ENCODE measurements at regions not wholly inside any gene's neighbourhood (a gene's known extent, or its start where the extent isn't known, plus 50 kb on each side); places are given as distances from the start of the nearest gene placed in this dataset.

DNA sequence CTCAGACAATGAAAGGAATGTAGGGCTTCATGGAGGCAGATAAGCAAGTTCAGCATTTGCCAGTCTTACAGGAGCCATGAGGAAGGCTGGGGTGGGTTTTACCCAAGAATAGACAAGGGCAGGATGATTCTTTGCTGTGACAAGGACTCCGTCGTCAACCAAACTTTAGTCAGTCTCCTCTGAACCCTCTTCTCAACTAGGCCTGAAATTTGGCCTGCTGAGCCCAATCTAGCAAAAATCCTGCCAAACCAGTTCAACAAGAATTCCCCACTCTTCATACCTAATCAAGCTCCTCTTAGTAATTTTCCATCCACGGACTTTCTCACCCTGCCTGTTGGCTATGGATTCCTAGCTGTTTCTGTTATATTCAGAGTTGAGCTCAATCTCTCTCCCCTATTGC is 280.5 kb downstream of the TBL1XR1 start:
- no peak overlapping the region for H3K4me3 ChIP-seq (replicated peaks in 1 of 2; ENCODE audit: low read depth in 2 of 2, low read length in 2 of 2)
- DNase-seq (ENCODE audit: low read depth in 2 of 2) = no peak
- TF ChIP-seq, protein P1, sequence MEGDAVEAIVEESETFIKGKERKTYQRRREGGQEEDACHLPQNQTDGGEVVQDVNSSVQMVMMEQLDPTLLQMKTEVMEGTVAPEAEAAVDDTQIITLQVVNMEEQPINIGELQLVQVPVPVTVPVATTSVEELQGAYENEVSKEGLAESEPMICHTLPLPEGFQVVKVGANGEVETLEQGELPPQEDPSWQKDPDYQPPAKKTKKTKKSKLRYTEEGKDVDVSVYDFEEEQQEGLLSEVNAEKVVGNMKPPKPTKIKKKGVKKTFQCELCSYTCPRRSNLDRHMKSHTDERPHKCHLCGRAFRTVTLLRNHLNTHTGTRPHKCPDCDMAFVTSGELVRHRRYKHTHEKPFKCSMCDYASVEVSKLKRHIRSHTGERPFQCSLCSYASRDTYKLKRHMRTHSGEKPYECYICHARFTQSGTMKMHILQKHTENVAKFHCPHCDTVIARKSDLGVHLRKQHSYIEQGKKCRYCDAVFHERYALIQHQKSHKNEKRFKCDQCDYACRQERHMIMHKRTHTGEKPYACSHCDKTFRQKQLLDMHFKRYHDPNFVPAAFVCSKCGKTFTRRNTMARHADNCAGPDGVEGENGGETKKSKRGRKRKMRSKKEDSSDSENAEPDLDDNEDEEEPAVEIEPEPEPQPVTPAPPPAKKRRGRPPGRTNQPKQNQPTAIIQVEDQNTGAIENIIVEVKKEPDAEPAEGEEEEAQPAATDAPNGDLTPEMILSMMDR (IDR thresholded peaks at IDR 0.05; ENCODE audit: low read depth, low read length) = no peak

DNA sequence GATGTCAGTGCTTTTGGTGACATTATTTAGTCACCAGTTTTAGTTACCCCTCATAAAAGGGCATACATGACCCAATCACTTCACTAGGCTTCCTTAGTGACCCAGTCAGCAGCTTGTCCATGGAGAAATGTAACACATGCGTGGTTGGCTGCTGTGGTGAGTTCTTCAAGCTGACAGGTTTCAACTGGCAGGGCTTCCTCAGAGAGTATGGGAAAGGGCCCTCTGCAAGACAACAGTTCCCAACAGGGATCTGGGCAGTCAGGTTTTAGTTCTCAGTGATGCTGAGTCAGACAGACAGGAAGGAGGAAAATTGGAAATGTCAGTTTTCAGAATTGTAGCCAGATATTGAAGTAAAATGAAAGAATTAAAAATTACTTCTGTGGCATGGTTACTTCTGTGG is 282.5 kb downstream of the TBL1XR1 start:
- TF ChIP-seq, protein P1 (IDR thresholded peaks at IDR 0.05; ENCODE audit: low read depth, low read length) = no peak
- peak in 1 of 2 donors; percentile 8 for DNase-seq (ENCODE audit: low read depth in 2 of 2)
- H3K4me3 ChIP-seq (replicated peaks in 1 of 2; ENCODE audit: low read depth in 2 of 2, low read length in 2 of 2) = no peak overlapping the region

DNA sequence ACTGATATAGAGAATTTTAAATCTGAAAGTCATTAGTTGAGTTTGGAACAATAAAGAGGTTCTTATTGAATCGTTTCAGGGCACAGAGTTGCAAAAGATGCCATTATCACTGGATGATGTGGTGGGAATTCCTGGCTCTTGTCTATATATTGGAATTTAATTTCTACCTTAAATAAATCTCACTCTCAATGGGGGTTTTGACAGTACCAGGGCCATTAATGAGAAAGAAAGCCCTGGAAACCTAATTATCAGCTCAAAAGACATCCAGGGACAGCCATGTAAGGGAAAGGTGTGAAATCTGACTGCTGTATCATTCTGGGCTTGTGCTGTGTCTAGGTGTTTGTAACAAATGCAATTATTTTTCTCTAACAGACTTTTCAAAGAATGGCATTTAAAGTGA is 285.7 kb downstream of the TBL1XR1 start:
- DNase-seq (ENCODE audit: low read depth in 2 of 2) = no peak
- TF ChIP-seq, protein P1 (IDR thresholded peaks at IDR 0.05; ENCODE audit: low read depth, low read length) = no peak
- no peak overlapping the region for H3K4me3 ChIP-seq (replicated peaks in 1 of 2; ENCODE audit: low read depth in 2 of 2, low read length in 2 of 2)

DNA sequence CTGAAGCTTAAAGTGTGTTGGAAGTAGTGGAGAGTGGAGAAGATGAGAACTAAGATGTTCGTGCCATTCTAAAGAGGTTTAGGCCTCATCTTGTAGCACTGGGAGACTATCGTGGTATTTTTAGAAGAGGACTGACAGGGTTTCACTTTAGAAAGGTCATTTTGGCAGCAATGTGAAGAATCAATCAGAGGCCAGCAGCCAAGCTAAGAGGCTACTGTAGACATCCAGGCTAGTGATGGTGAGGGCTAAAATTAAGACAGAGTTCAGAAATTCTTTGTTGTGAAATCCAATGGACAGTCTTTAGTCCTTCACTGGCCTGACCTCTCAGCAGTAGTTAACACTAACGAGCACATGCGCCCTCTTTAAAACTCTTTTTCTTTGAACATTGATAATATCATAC is 288.2 kb downstream of the TBL1XR1 start:
- no peak for DNase-seq (ENCODE audit: low read depth in 2 of 2)
- H3K4me3 ChIP-seq (replicated peaks in 1 of 2; ENCODE audit: low read depth in 2 of 2, low read length in 2 of 2) = no peak overlapping the region
- TF ChIP-seq, protein P1 (IDR thresholded peaks at IDR 0.05; ENCODE audit: low read depth, low read length) = no peak

DNA sequence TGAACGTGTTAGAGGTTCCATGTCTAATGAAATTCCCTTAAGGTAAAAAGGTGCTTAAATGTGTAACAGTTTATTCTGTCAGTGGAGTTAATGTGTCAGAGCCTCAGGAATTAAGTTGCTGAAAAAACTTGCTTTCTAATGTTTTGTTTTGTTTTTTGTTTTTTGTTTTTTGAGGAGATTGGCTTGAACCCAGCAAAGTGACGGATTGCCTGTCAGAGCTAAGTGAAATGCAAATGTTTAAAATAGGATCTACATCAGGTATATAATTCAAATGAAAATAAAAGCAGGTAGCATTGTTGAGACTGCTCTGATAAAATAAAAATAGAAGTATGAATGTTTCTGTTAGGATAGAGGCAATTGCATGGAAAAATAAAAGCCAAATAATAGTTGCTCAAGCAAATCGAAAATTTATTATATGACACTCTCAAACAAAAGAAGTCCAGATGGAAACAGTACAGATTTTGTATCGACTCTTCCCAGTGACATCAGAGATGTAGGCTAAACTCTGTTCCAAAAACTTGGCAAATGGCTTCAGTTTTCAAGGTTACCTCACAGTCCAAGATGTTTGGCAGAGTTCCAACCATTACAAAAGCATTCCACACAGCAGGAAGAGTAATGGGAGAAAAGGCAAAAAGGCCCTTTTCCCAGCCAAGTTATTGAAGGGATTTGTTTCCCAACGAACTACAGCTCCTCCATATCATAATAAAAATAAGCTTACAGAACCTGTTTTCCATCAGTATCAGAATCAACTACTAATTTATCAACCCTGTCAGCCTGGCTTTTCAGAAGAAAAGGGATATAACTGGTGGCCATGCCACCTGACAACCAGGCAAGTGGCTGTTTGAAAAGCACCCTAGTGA is 291.0 kb downstream of the TBL1XR1 start:
- TF ChIP-seq, protein P1 (IDR thresholded peaks at IDR 0.05; ENCODE audit: low read depth, low read length) = no peak
- no peak overlapping the region for H3K4me3 ChIP-seq (replicated peaks in 1 of 2; ENCODE audit: low read depth in 2 of 2, low read length in 2 of 2)
- DNase-seq (ENCODE audit: low read depth in 2 of 2) = peak; percentile 70 to 85

DNA sequence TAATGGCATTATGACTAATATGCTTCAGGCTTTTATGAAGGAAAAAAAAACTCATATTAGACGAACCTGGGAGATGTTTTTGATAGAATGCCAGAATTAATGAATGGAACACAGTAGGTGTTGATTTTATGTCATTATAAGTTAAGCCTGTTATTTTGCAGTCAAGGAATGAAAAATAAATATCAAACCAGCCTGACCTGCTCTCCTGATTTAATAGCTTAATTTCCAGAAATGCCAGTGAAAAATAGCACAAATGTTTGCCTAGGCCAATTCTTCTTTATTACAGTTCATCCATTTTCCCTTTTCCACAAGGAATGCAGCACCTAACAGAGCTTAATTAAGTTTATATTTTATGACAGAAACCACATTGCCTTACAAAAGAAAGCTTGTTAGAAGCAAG is 292.0 kb downstream of the TBL1XR1 start:
- no peak overlapping the region for H3K4me3 ChIP-seq (replicated peaks in 1 of 2; ENCODE audit: low read depth in 2 of 2, low read length in 2 of 2)
- DNase-seq (ENCODE audit: low read depth in 2 of 2) = no peak
- TF ChIP-seq, protein P1 (IDR thresholded peaks at IDR 0.05; ENCODE audit: low read depth, low read length) = no peak

Data from cardiac fibroblast (primary cell).